ENCODE measurements at regions not wholly inside any gene's neighbourhood (a gene's known extent, or its start where the extent isn't known, plus 50 kb on each side); places are given as distances from the start of the nearest gene placed in this dataset.

DNA sequence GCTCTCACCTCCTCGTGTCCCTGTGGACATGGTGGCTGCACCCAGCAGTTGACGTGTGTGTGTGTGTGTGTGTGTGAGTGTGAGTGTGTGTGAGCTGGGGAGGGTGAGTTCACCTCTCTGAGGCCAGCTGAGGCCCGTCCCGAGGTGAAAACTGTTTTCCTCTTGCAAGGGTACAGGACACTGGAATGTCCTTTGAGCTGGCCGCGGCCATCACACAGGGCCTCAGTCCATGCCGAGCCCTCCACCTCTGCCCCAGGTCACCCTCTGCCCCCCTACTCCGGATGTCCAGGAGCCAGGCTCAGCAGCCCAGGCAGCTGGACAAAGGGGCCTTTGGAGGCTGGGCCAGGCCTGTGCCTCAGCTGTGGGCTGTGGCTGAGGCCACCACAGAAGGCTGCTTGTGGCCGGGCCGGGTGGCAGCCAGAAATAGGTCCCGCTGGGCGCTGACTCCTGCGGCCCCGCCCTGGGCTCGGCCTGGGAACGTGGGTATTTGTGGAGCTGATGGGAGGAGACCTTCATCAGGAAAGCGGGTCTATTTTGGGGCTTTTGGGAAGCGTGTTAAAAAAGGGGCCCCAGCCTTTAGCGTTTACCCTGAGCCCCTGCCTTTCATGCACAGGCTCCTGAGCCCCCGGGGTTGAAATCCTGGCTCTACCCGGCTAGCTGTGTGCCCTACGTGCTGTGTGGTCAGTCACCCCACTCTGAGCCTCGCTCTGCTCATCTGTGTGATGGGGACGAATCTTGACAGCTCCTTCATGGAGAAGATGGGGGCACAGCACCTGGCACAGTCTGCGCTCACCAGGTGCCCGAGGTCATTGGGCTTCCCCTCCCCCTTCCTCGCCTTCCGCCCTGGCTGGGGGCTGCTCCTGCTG is 75.1 kb upstream of the IER5L start:
- no peak for DNase-seq

DNA sequence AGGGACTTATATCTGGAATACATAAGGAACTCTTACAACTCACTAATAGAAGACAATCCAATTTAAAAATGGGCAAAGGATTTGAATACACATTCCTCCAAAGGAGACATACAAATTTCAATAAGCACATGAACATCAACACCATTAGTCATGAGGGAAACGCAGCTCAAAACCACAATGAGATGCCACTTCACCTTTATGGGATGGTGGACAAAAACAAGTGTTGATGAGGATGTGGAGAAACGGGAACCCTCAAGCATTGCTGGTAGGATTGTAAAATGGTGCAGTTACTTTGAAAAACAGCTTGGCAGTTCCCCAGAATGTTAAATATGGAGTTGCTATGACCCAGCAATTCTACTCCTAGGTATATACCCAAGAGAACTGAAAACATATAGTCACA is 72.7 kb upstream of the IER5L start:
- no peak for DNase-seq

DNA sequence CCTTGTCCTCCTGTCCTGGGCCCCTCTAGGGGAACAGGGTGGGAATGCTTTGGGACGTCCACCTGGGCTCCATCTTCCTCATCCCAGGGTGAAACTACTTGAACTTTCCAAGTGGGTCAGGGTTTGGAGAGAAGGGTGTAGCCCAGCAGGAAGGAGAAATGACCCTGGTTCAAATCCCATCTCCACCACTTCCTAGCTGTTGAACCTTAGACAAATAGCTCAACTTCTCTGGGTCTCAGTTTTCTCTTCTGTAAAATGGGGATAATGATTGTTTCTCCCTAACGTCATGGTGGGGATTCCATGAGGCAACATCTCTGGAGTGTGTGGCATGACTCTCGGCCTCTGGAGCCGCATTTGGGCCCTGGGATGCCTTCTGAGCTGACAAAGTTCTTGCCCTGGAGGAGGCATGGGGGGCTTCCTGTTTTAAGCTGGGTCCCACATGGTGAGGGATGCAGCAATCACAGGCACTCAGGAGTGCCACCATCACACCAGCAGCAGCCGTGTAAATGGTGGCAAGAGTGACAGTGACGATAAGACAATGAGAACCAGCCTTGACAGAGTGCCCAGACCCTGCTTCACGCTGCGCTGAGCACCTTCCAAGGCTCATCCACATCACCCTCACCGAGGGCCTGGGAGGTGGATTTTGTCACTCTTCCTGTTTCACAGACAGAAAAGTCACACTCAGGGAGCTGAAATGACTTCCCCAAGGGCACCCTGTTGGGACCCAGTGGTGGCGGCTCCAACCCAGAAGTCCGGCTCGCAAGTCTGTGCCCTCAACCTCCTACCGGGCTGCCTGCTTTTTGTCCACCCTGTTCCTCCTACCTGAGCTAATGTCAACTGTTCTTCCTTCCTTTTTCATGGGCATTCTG is 69.5 kb upstream of the IER5L start:
- DNase-seq = no peak

DNA sequence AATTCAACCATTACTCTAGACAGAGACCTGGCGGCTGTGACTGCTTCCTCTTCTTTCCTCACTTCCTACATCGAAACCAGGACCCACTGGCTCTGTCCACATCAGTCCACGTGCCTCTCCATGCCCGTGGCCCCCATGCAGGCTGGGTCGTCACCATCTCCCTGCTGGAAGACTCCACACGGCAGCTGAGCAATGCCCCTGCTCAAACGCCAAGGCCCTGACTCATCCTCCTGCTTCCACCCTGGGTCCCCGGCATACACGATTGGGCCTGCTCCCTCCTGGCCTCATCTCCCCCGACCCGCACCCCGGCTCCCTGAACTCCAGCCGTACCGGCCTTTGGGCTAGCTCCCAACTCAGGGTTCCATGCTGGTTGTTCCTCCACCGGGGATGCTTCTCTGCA is 67.2 kb upstream of the IER5L start:
- DNase-seq = no peak

DNA sequence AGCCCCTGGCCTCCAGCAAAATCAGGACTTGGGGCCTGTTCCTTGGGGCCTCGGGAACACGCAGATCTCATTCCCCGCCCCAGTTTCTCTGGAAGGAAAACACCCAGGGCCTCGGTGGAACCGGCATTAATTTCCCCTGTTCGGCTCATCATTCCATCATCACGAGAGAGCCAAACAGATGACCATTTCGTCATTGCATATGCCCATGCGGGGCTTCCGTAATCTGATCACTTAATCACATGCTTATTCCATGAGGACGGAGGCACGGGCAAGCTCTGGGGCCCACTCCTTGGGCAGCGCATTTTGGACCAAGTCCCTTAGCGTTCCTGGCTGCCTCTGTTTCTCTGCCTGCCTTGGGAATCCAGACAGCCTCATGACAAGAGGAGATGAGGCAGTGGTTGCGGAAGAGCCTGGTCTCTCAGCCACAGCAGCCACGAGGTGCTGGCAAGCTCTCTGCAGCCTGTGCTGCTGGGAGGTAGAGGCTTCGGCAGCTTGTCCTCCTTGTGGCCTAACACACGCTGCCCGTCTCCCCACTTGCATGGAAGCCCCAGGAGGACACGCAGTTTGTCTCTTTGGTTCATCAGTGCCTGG is 65.0 kb upstream of the IER5L start:
- no peak for DNase-seq

DNA sequence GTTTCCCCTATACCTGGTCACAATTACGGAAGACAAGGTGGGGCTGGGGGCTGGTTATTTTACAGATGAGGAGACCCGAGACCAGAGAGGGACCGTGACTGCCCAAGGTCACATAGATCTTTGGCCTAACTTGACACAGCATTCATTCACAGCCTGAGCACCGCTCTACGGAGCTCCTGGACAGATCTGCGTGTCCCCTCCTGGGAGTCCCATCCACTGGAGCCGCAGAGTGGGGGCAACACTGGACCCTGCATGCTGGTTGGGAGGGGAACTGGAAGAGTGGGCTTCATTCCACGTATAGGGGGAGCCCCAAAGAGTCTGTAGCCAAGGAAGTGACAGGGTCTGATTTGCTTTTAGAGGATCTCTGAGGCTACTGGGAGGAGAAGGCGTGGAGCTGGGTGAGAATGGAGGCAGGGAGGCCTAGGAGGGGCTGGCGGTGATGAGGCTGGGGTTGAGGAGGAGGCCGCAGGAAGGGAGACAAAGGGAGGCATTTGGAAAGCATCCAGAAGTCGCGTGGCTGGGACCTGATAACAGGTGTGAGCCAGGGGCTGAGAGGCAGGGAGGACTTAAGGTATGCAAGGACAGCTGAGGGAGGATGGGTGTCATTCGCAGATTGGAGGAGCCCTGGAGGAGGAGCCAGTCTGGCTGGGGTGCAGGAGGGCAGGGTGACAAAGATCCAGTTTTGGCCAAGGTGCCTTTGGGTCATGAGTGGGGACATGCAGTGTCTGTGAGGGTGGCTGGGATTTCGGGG is 64.3 kb upstream of the IER5L start:
- DNase-seq = no peak

DNA sequence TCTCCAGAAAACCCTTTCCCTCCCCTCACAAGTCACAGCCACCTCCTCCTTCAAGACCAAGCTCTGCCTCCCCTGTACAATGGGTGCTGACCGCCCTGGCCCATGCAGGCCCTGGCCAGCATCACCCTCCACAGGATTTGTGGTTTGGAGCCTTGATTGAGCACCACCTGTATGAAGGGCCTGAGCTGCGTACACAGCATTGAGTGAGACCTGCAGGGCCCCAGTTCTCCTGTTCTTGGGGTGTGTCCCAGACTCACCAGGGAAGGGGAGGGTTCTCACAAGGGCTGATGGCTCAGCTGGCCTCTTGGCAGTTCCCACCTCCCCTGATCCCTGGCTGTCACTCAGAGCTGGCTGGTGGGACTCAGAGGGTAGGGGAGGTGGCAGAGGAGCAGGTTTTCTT is 63.7 kb upstream of the IER5L start:
- DNase-seq = no peak

DNA sequence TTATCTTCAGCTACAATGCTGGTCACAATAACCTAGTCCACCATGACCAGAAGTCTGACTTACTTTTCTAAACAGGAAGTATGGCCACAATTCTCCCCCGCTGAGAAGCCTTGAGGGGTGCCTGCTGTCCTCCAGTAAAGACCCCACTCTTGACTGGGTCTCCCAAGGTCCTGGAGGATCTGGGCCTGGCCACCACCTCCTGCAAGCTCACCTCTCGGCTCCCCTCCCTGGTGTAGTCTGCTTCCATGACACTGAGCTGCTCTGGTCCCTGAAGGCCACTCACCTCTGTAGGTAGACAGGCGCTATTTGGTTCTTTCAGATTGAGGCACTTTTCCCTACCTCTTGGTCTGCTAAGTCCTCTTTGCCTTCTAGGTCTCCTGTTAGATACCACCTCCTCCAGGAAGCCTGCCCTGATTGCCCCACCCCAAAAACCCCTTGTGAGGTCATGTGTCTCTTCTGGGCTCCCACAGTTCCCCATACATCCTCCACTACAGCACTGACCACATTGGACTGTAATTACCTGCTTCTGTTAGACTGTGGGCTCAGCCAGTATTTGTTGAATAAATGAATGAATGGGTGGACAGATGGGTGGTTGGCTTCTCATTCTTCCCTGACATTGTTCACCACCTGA is 62.6 kb upstream of the IER5L start:
- no peak for DNase-seq

DNA sequence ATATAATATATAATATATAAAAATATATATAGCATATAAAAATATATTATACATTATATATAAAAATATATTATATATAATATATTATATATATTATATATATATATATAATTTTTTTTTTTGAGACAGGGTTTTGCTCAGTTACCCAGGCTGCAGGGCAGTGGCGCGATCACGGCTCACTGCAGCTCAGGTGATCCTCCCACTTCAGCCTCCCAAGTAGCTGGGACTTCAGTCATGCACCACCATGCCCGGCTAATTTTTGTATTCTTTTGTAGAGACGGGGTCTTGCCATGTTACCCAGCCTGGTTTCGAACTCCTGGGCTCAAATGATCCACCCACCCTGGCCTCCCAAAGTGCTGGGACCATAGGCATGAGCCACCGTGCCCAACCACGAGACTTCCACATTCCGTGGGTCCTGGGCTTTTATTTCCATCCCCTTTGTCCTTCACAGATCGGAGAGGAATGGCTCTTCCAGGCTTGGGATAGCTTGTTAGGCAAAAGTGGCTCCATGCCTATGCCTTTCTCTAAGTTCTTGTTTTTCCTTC is 62.0 kb upstream of the IER5L start:
- DNase-seq = no peak

DNA sequence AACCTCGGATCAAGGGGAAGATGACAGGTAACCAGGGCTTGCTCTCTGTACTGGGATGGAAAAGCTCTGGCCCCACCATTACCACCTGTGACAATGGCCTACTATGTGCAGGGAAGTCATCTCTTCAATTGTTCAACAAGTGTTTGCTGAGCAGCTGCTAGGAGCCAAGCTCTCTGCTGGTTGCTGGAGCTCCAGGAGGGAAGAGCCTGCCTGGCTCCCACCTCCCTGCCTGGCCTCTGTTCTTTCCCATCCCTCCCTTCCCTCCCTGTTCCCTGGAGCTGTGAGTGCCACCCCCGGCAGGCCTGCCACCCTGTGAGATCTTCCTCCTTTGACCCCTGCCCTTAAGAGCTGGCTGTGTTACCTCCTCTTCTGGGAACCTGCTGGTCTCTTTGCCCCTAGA is 59.7 kb upstream of the IER5L start:
- DNase-seq = no peak

DNA sequence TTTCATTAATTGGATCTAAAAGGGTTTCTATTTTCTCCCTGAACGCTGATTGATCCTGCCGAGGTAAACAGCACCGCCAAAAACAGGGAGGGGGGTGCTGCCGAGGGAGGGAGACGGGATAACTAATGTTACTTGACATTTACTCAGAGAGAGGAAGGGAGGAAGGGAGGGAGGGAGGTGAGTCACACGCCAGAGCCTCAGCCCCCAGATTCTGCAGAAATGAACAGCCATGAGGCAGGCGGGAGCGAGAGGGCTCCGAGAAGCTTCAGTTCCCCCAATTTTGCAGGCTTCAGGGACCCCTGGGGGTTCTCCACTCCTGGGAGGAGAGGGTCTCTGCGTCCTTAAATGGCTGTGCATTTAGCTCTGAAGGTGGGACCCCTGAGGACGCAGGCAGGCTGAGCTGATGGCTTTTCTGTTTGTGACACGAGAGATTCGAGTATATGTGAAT is 59.1 kb upstream of the IER5L start:
- DNase-seq = peak; percentile 67

DNA sequence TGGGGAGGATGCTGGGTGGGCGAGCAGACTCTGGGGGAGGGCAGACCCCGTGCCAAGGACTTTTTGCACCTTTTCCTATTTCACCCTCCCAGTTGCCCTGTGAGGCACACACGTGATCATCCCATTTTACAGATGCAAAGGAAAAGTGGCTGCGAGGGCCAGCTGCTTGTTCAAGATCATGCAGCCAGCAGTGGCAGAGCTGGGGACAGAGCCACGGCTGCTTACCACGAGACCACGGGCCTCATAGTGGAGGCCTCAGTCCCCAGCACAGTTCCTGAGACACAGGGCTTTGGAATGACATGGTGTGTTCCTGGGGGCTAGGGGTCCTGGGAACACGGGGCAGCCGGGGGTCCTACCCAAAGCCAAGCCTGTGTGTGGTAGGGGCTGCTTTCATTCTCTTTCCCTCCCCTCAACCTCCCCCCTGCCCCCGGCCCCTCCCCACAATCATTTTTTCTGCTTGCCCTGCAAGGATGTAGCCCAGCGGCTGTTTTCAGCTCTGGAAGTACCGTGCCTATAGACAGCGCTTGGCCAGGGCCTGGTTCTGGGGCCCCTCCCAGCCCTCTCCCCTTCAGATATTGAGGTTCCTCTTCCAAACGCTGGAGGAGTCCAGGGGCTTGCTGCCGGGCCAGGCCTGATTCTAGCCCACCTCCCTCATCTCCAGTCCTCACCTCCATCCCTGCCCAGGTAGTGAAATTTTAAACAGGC is 58.5 kb upstream of the IER5L start:
- peak; percentile 15 for DNase-seq

DNA sequence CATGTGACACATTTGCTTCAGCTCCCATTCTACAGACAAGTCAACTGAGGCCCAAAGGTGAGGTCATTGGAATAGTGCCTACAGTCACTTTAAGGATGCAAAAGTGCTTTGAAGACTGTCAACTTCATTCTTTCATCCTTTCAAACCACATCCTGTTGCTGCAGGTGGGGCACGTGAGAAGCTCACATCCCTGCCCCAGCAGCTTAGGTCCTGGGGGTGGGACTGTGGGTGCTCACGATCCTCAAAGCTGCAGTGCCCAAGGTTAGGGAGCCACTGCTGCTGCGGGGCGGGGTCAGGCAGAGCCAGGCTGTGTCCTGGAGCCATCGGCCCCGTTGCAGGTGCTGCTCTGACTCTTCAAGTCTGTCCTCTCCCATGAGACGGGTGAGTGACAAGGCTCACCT is 57.9 kb upstream of the IER5L start:
- peak; percentile 47 for DNase-seq

DNA sequence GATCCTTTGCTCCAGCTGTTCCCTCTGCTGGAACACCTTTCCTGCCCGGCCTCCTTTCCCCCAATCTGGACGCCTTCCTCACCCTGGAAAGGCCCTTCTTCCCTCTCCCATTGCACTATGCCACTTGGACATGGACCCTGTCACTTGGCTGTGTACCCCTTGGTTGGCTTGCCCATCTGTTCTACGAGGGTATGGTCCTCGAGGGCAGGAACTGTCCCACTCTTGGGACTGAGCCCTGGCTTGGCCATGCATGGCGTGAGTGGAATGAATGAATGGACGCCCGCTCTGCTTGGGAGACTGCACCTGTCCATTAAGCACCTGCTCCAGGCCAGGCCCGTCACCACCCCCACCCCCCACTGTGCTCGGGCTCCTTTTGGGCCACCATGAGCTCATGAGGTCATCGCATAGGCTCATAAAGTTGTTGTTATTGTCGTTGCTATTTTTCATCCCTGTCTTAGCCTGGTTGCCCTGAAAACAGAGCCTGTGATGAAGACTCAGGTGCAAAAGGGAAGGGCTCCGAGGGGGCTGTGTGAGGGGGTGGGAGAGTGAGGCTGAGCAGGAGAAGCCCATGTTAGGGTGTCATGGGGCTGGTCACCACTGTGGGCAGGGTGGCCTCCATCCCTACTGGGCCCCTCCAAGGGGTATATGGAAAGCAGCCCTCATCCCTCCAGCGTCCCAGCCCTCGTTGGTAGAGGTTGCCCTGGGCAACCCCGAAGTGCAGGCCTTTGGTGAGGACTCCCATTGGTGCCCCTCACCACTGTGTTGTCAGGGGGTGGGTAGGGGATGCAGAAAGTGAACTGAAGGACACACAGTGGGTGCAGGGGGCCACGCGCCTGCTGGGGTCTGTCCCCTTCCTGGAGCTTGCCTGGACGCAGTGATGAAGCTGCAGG is 57.2 kb upstream of the IER5L start:
- DNase-seq = no peak

DNA sequence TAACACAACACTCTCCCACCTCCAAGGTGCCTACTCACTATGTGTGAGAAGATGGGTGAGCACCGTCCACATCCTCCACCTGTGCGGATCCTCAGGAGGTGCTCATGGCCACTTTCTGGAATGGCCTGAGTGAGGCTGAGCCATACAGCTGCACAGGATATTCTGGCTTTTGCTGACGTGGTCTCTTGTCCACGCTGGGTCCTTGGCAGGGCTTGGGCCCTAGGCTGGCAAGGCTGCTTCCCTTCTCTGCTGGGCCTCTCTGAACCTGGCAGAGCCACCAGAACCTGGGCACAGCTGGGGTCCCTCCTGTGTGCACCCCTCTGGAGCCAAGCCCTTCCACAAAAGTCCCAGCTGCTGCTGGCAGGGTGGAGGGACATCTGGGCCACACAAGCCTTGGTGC is 56.4 kb upstream of the IER5L start:
- no peak for DNase-seq

DNA sequence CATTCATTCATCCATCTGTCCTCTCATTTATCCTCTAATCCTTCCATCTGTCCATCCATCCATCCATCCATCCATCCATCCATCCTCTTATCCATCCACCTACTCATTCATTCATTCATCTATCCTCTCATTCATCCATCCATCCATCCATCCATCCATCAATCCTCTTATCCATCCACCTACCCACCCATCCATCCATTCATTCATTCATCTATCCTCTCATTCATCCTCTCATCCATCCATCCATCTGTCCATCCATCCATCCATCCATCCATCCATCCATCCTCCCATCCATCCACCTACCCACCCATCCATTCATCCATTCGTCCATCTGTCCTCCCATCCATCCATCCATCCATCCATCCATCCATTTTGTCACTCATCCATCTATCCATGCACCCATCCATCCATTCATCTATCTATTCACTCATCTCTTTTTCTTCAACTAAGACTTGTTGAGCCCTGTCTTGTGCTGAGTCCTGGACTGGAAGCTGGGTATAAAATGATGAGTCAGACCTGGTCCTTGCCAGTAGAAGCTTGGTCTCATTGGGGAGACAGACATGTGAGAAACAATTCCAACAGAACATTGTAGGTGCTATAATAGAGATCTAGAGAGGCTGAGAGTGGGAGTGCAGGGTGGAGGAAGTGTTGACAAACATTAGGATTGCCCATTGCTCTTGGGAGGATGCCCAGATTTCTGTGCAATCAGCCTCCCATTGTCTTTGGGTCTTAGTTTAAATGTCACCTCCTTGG is 55.0 kb upstream of the IER5L start:
- DNase-seq = no peak

DNA sequence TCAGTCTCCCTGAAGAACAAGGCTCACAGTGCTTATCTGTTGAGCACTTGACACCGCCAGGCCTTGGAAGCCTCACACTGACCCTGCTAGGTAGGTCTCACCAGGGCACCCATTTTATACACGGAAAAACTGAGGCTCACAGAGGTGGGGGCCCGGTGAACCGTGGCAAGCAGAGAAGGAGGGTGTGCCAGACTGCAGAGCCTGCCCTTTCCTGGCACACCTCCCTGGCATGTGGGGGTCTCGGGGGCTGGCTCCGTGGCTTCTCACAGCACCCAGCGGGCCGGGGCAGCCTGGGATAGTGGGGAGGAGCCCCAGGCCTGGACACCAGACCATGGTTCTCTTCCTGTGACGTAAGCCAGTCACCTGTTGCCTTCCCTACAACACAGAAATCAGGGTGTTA is 53.7 kb upstream of the IER5L start:
- no peak for DNase-seq

DNA sequence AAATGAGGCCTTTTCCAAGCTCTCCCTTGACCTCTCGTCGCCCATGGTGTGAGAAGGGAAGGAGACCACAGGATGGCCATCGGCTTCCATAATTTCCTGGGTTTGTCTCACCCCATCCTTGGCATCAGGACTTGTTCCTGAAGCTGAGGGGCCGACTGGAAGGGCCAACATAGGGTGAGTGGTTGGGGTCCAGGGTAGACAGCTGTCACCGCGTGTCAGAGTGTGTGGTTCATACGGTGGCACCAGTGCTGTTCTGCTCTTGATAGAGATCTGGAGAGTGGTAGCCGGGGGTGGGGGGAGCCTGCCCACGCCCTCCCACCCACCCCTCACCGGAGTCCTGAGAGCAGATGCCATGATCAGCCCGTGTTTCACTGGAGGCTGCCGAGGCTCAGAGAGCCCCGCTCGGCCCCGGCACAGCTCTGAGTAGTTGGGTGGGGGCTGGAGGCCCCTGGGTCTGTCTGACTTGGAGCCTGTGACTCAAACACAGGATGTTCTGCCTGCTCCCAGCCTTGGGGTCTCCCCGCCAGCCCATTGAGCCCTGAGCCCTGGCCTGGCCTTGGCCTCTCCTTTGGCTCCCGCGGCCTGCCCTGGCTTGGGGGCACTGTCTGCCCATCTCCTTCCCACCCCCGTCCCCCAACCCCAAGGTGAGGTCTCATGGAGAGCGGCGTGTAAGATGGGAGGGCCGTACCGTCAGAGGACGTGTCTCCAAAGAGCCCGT is 53.1 kb upstream of the IER5L start:
- no peak for DNase-seq

DNA sequence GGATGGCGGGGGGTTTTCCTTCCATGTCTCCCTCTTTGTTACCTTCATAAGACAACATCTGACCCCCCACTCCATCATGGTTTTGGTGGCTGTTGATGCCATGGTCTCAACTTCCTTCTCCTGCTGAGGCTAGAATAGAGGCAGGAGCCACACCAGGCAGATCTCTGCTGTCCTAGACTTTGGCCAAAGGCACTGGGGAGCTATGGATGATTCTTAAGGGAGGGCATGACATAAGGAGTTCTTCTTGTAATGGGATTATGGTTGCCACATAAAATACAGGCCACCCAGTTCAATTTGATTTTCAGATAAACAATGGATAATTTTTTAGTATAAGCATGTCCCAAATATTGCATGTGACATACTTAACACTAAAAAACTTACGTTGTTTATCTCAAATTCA is 52.2 kb upstream of the IER5L start:
- DNase-seq = no peak
